ENCODE measurements at regions not wholly inside any gene's neighbourhood (a gene's known extent, or its start where the extent isn't known, plus 50 kb on each side); places are given as distances from the start of the nearest gene placed in this dataset.

DNA sequence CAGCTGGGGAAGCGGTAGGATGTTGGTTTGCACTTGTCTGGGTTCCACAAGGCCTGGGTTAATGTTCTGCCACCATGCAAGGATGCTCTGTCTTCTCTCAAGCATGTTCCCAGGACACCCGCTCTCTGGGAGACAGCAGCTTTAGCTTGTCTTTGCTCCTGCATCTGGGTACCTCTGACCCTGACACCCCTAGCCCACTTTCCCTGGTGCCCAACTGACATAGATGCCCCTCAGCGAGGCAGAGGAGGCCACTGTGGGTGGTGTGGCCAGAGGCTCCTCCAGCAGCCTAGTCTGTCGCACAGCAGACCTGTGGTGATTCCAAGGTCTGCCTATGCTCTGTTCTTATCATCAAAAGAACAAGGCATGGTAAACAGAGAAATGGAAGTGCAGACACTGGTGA, 83.6 kb upstream of the ALDH1L1 start:
- no peak for TF ChIP-seq POLR2A (IDR thresholded peaks at IDR 0.05)
- TF ChIP-seq, protein P1, sequence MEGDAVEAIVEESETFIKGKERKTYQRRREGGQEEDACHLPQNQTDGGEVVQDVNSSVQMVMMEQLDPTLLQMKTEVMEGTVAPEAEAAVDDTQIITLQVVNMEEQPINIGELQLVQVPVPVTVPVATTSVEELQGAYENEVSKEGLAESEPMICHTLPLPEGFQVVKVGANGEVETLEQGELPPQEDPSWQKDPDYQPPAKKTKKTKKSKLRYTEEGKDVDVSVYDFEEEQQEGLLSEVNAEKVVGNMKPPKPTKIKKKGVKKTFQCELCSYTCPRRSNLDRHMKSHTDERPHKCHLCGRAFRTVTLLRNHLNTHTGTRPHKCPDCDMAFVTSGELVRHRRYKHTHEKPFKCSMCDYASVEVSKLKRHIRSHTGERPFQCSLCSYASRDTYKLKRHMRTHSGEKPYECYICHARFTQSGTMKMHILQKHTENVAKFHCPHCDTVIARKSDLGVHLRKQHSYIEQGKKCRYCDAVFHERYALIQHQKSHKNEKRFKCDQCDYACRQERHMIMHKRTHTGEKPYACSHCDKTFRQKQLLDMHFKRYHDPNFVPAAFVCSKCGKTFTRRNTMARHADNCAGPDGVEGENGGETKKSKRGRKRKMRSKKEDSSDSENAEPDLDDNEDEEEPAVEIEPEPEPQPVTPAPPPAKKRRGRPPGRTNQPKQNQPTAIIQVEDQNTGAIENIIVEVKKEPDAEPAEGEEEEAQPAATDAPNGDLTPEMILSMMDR (IDR thresholded peaks at IDR 0.05): no peak

Data from tibial nerve (tissue), 3 donors.